Upper lobe of left lung (tissue), 6 donors: ENCODE measurements at regions not wholly inside any gene's neighbourhood (a gene's known extent, or its start where the extent isn't known, plus 50 kb on each side); places are given as distances from the start of the nearest gene placed in this dataset.

Source experiments
- ATAC-seq, 2 donors: fragments of 200-7000 bp; cut with Tn5 transposase; one replicate each; pipeline ENCODE4 v1.9.1; 2022; ENCODE audit warnings: mild to moderate bottlenecking in 2 of 2, moderate library complexity in 2 of 2; ENCODE audit not compliant: low FRiP score in 2 of 2
- DNase-seq, 2 donors: peaks; one replicate each; pipeline ENCODE4 v3.0.0-alpha.2; 2019 to 2020
- H3K27ac ChIP-seq, 4 donors: fragments of 200-600 bp; sonication (generic); one replicate each; pipeline ENCODE4 v1.5.1; 2016 to 2019
- H3K27me3 ChIP-seq, 4 donors: fragments of 200-600 bp; sonication (generic); one replicate each; pipeline ENCODE4 v1.5.1; 2017 to 2019
- H3K36me3 ChIP-seq, 4 donors: fragments of 200-600 bp; sonication (generic); one replicate each; pipeline ENCODE4 v1.5.1; 2016 to 2019
- H3K4me1 ChIP-seq, 4 donors: fragments of 200-600 bp; sonication (generic); one replicate each; pipeline ENCODE4 v1.5.1; 2018 to 2019
- H3K4me3 ChIP-seq, 4 donors: fragments of 200-600 bp; sonication (generic); one replicate each; pipeline ENCODE4 v1.5.1; 2017 to 2019; ENCODE audit warnings: mild to moderate bottlenecking in 2 of 4, moderate library complexity in 1 of 4
- H3K9me3 ChIP-seq, 4 donors: fragments of 200-600 bp; sonication (generic); one replicate each; pipeline ENCODE4 v1.5.1; 2018 to 2019
- CTCF ChIP-seq, 6 experiments: fragments of 450-650 bp in 4 of 6; fragments of 200-600 bp in 2 of 6; sonication (generic) in 2 of 6; IDR thresholded peaks; one replicate each; pipeline ENCODE4 v1.5.1; 2016 to 2019; ENCODE audit warnings: antibody characterized with exemption in 6 of 6
- EP300 ChIP-seq, 4 donors: sonication (generic); formaldehyde crosslinking; IDR thresholded peaks; one replicate each; pipeline ENCODE4 v1.5.1; 2017; ENCODE audit warnings: antibody characterized with exemption in 4 of 4, control low read depth in 2 of 4
- POLR2A ChIP-seq, 4 donors: fragments of 450-650 bp; IDR thresholded peaks; one replicate each; pipeline ENCODE4 v1.5.1; 2016 to 2017; ENCODE audit warnings: antibody characterized with exemption in 4 of 4, mild to moderate bottlenecking in 2 of 4
- POLR2AphosphoS5 ChIP-seq, 2 donors: sonication (generic); formaldehyde crosslinking; IDR thresholded peaks; one replicate each; pipeline ENCODE4 v1.5.1; 2017; ENCODE audit warnings: antibody characterized with exemption in 2 of 2
- WGBS, 2 donors: methylation state at CpG; one replicate each; pipeline ENCODE4 v1.1.5; 2017 to 2018; 5-methylcytosine and 5-hydroxymethylcytosine counted together
- donor health status: DM: no; HTN: no; CAD: no; lungs with moderate emphysema.
- donor health status: DM: no; HTN: yes; CAD: no; lungs with severe emphysema.

GRCh38 chr12:124147027-124147426, 147.9 kb upstream of the RFLNA start:
- Histone ChIP-seq H3K36me3 (no peaks in the 10 kb centered on the region), H3K4me3 (no peak overlapping the region), H3K27me3 (no peaks in the 10 kb centered on the region), H3K27ac (no peak overlapping the region), H3K4me1 (no peaks in the 10 kb centered on the region), H3K9me3 (peaks cover 0 to 5% (median 1%) of the 10 kb centered on the region in 4 donors)
- DNase-seq (no peak), ATAC-seq (no peak)
- 87 to 100% methylated on average over 2 of the region's 2 CpGs for whole genome bisulfite sequencing, 2 donors
- TF ChIP-seq POLR2A (IDR thresholded peaks at IDR 0.05): no peak
- no peak for TF ChIP-seq EP300 (IDR thresholded peaks at IDR 0.05)
- no peak for TF ChIP-seq POLR2AphosphoS5 (IDR thresholded peaks at IDR 0.05)
- no peak for TF ChIP-seq CTCF (IDR thresholded peaks at IDR 0.05)

- no peaks in the 10 kb centered on the region for H3K27me3 ChIP-seq
- 50 to 51% methylated on average over 6 of the region's 6 CpGs for WGBS, 2 donors
- no peak for TF ChIP-seq POLR2A (IDR thresholded peaks at IDR 0.05)
- no peak for TF ChIP-seq CTCF (IDR thresholded peaks at IDR 0.05)
- TF ChIP-seq EP300 (IDR thresholded peaks at IDR 0.05): no peak
- TF ChIP-seq POLR2AphosphoS5 (IDR thresholded peaks at IDR 0.05): no peak
- no peak overlapping the region for H3K4me3 ChIP-seq
- no peaks in the 10 kb centered on the region for H3K36me3 ChIP-seq
- no peak for DNase-seq
- no peak overlapping the region for H3K27ac ChIP-seq
- no peaks in the 10 kb centered on the region for H3K4me1 ChIP-seq
- no peak for ATAC-seq
- peaks cover 0 to under 1% (median 0%) of the 10 kb centered on the region in 4 donors for H3K9me3 ChIP-seq
Measured at GRCh38 chr12:124147575-124147974, 147.3 kb upstream of the RFLNA start.

- TF ChIP-seq POLR2A (IDR thresholded peaks at IDR 0.05): no peak
- TF ChIP-seq CTCF (IDR thresholded peaks at IDR 0.05): no peak
- TF ChIP-seq EP300 (IDR thresholded peaks at IDR 0.05): no peak
- no peak for TF ChIP-seq POLR2AphosphoS5 (IDR thresholded peaks at IDR 0.05)
Measured at GRCh38 chr12:124148481-124149273, 146.2 kb upstream of the RFLNA start.

GRCh38 chr12:124149287-124149686, 145.6 kb upstream of the RFLNA start:
- no peak for DNase-seq
- WGBS, 2 donors: 79 to 80% methylated on average over 7 of the region's 7 CpGs
- Histone ChIP-seq H3K36me3 (no peaks in the 10 kb centered on the region), H3K4me1 (no peaks in the 10 kb centered on the region), H3K27me3 (no peaks in the 10 kb centered on the region), H3K9me3 (no peaks in the 10 kb centered on the region), H3K27ac (no peak overlapping the region), H3K4me3 (no peak overlapping the region)
- TF ChIP-seq CTCF (IDR thresholded peaks at IDR 0.05) (no peak), POLR2A (IDR thresholded peaks at IDR 0.05) (no peak), EP300 (IDR thresholded peaks at IDR 0.05) (no peak), POLR2AphosphoS5 (IDR thresholded peaks at IDR 0.05) (no peak)
- no peak for ATAC-seq

More at GRCh38 chr12:124148481-124149273, 146.2 kb upstream of the RFLNA start:
- no peaks in the 10 kb centered on the region for H3K36me3 ChIP-seq
- WGBS, 2 donors: 76 to 77% methylated on average over 13 of the region's 13 CpGs
- no peaks in the 10 kb centered on the region for H3K9me3 ChIP-seq
- H3K4me3 ChIP-seq: no peak overlapping the region
- no peaks in the 10 kb centered on the region for H3K27me3 ChIP-seq
- no peak overlapping the region for H3K27ac ChIP-seq
- ATAC-seq: no peak
- no peak for DNase-seq
- no peaks in the 10 kb centered on the region for H3K4me1 ChIP-seq

- ATAC-seq (no peak), DNase-seq (no peak)
- H3K9me3 ChIP-seq: no peaks in the 10 kb centered on the region
- no peaks in the 10 kb centered on the region for H3K4me1 ChIP-seq
- TF ChIP-seq EP300 (IDR thresholded peaks at IDR 0.05): no peak
- TF ChIP-seq POLR2A (IDR thresholded peaks at IDR 0.05): no peak
- no peak for TF ChIP-seq POLR2AphosphoS5 (IDR thresholded peaks at IDR 0.05)
- TF ChIP-seq CTCF (IDR thresholded peaks at IDR 0.05): no peak
- no peak overlapping the region for H3K4me3 ChIP-seq
- WGBS, 2 donors: 75 to 79% methylated on average over 5 of the region's 5 CpGs
- no peaks in the 10 kb centered on the region for H3K36me3 ChIP-seq
- no peaks in the 10 kb centered on the region for H3K27me3 ChIP-seq
- no peak overlapping the region for H3K27ac ChIP-seq
Measured at GRCh38 chr12:124150168-124150567, 144.7 kb upstream of the RFLNA start.
